ENCODE measurements at regions not wholly inside any gene's neighbourhood (a gene's known extent, or its start where the extent isn't known, plus 50 kb on each side); places are given as distances from the start of the nearest gene placed in this dataset.

DNA sequence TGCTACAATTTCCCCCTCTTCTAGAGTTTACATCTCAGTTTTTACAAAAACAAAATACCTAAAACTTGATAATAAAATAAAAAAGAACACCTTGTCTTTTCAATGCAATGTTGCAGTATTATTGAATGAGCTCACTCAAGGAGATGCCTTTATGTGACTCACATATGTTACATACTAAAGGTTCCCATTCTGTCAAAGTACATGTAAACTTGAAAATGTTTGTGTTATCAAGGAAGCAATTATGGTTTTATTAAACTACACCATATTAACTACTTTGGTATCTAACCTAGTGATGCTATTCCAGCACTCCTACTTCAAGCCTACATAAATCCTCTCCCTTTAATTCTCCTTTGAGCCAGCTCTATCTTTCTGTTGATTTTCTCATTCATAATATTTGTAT lies 658.3 kb downstream of the PTPRC start:
- Histone ChIP-seq H3K4me1 (ENCODE audit: insufficient read depth, low read length, severe bottlenecking) (peaks cover 41% of the 10 kb centered on the region), H3K9me3 (ENCODE audit: low read length) (no peaks in the 10 kb centered on the region), H3K27me3 (ENCODE audit: insufficient read depth, low read length) (no peaks in the 10 kb centered on the region), H3K36me3 (ENCODE audit: insufficient read depth, low read length) (no peaks in the 10 kb centered on the region), H3K4me2 (ENCODE audit: low read length) (no peak overlapping the region), H2AFZ (ENCODE audit: low read length) (no peak overlapping the region), H3K79me2 (ENCODE audit: insufficient read depth, low read length) (no peaks in the 10 kb centered on the region), H3K9me2 (ENCODE audit: low read depth, low read length) (no peaks in the 10 kb centered on the region), H4K20me1 (ENCODE audit: insufficient read depth, low read length) (no peaks in the 10 kb centered on the region), H3K27ac (ENCODE audit: low read depth, low read length, poor library complexity, severe bottlenecking) (no peak overlapping the region), H3F3A (ENCODE audit: insufficient read depth, low read length) (no peaks in the 10 kb centered on the region), H3K4me3 (ENCODE audit: low read depth, low read length, poor library complexity, severe bottlenecking) (no peak overlapping the region), H3K9ac (ENCODE audit: low read length) (no peak overlapping the region)
- TF ChIP-seq EZH2 (IDR thresholded peaks at IDR 0.05; ENCODE audit: borderline replicate concordance, low read length), result no peak
- TF ChIP-seq CTCF (IDR thresholded peaks at IDR 0.05; ENCODE audit: low read length), result no peak

DNA sequence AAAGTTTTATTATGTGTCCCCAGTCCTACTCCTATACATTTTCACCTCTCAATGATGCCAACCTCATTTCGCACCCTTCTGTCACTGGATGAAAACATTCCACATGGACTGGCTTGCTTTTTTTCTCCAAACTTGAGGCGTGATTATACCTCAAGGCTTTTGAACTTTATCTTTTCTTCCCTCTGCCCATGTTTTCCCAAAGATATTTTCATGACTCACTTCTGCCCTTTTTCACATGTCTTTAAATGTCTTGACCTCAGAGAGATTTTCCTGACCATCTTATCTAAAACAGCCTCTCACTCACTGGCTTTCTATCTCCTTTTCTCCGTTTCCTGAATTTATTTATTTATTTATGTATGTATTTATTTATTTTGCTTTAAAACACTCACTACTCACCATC lies 659.0 kb downstream of the PTPRC start:
- Histone ChIP-seq H3K27me3 (ENCODE audit: insufficient read depth, low read length) (no peaks in the 10 kb centered on the region), H3K4me3 (ENCODE audit: low read depth, low read length, poor library complexity, severe bottlenecking) (no peak overlapping the region), H3K27ac (ENCODE audit: low read depth, low read length, poor library complexity, severe bottlenecking) (no peak overlapping the region), H3K4me2 (ENCODE audit: low read length) (no peak overlapping the region), H3K9ac (ENCODE audit: low read length) (no peak overlapping the region), H3K9me2 (ENCODE audit: low read depth, low read length) (no peaks in the 10 kb centered on the region), H3K36me3 (ENCODE audit: insufficient read depth, low read length) (no peaks in the 10 kb centered on the region), H3K4me1 (ENCODE audit: insufficient read depth, low read length, severe bottlenecking) (peaks cover 36% of the 10 kb centered on the region), H2AFZ (ENCODE audit: low read length) (no peak overlapping the region), H3K79me2 (ENCODE audit: insufficient read depth, low read length) (no peaks in the 10 kb centered on the region), H3K9me3 (ENCODE audit: low read length) (no peaks in the 10 kb centered on the region), H4K20me1 (ENCODE audit: insufficient read depth, low read length) (no peaks in the 10 kb centered on the region), H3F3A (ENCODE audit: insufficient read depth, low read length) (no peaks in the 10 kb centered on the region)
- no peak for TF ChIP-seq CTCF (IDR thresholded peaks at IDR 0.05; ENCODE audit: low read length)
- no peak for TF ChIP-seq EZH2 (IDR thresholded peaks at IDR 0.05; ENCODE audit: borderline replicate concordance, low read length)

DNA sequence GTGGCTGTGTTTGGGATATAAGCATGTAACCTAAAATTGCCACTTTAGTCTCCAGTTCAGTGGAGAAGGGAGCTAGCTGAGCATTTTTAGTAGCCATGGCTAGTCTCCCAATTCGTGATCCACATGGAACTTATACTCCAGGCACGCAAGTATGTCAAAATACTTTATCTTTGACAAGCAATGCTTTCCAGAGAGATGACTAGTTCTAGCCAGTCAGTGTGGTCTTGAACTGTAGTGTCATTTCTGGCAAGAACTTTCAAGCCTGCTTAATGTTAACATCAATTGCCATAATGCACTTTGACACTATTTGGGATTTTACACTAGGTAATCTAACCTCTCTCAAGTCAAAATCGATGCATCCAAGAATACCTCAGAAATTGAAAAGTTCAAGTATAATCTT lies 660.0 kb downstream of the PTPRC start:
- Histone ChIP-seq H3K9ac (ENCODE audit: low read length) (no peak overlapping the region), H2AFZ (ENCODE audit: low read length) (no peak overlapping the region), H3K36me3 (ENCODE audit: insufficient read depth, low read length) (no peaks in the 10 kb centered on the region), H3K27me3 (ENCODE audit: insufficient read depth, low read length) (no peaks in the 10 kb centered on the region), H3K4me1 (ENCODE audit: insufficient read depth, low read length, severe bottlenecking) (peaks cover 27% of the 10 kb centered on the region), H3K4me3 (ENCODE audit: low read depth, low read length, poor library complexity, severe bottlenecking) (no peak overlapping the region), H3K27ac (ENCODE audit: low read depth, low read length, poor library complexity, severe bottlenecking) (no peak overlapping the region), H3K79me2 (ENCODE audit: insufficient read depth, low read length) (no peaks in the 10 kb centered on the region), H3F3A (ENCODE audit: insufficient read depth, low read length) (no peaks in the 10 kb centered on the region), H4K20me1 (ENCODE audit: insufficient read depth, low read length) (no peaks in the 10 kb centered on the region), H3K4me2 (ENCODE audit: low read length) (no peak overlapping the region), H3K9me2 (ENCODE audit: low read depth, low read length) (no peaks in the 10 kb centered on the region), H3K9me3 (ENCODE audit: low read length) (no peaks in the 10 kb centered on the region)
- TF ChIP-seq CTCF (IDR thresholded peaks at IDR 0.05; ENCODE audit: low read length), result no peak
- no peak for TF ChIP-seq EZH2 (IDR thresholded peaks at IDR 0.05; ENCODE audit: borderline replicate concordance, low read length)

All from OCI-LY1 (cell line).